Hepatocyte (in vitro differentiated cells): ENCODE measurements at regions not wholly inside any gene's neighbourhood (a gene's known extent, or its start where the extent isn't known, plus 50 kb on each side); places are given as distances from the start of the nearest gene placed in this dataset.

Experiments used
- DNase-seq: peaks from one replicate; pipeline ENCODE4 v3.0.0-alpha.2; 2016; ENCODE audit warnings: low spot score
- H2AFZ ChIP-seq: fragments of 200-600 bp; sonication (generic); 2 replicates; pipeline ENCODE4 v1.6.0; 2016; ENCODE audit warnings: antibody characterized with exemption, mild to moderate bottlenecking
- H3K27ac ChIP-seq: fragments of 200-600 bp; sonication (generic); 2 replicates; pipeline ENCODE4 v1.5.1; 2016; ENCODE audit warnings: mild to moderate bottlenecking
- H3K27me3 ChIP-seq: fragments of 200-600 bp; sonication (generic); 2 replicates; pipeline ENCODE4 v1.6.1; 2016
- H3K36me3 ChIP-seq: fragments of 200-600 bp; sonication (generic); replicated peaks from 2 replicates; pipeline ENCODE4 v1.5.1; 2016; ENCODE audit warnings: low read depth; ENCODE audit not compliant: insufficient read depth
- H3K4me1 ChIP-seq: fragments of 200-600 bp; sonication (generic); 2 replicates; pipeline ENCODE4 v1.5.1; 2016; ENCODE audit warnings: mild to moderate bottlenecking, moderate library complexity; ENCODE audit not compliant: insufficient read depth
- H3K4me2 ChIP-seq: fragments of 200-600 bp; sonication (generic); 2 replicates; pipeline ENCODE4 v1.6.0; 2016
- H3K4me3 ChIP-seq: fragments of 200-600 bp; sonication (generic); 2 replicates; pipeline ENCODE4 v1.5.1; 2016; ENCODE audit warnings: mild to moderate bottlenecking
- H3K79me2 ChIP-seq: fragments of 200-600 bp; sonication (generic); 2 replicates; pipeline ENCODE4 v1.6.0; 2017; ENCODE audit warnings: mild to moderate bottlenecking
- H3K9me2 ChIP-seq: fragments of 200-600 bp; sonication (generic); replicated peaks from 2 replicates; pipeline ENCODE4 v1.6.0; 2017; ENCODE audit warnings: mild to moderate bottlenecking; ENCODE audit not compliant: insufficient read depth
- H3K9me3 ChIP-seq: fragments of 200-600 bp; sonication (generic); 2 replicates; pipeline ENCODE4 v1.5.1; 2016; ENCODE audit warnings: low read depth, mild to moderate bottlenecking
- H4K20me1 ChIP-seq: fragments of 200-600 bp; sonication (generic); 2 replicates; pipeline ENCODE4 v1.6.0; 2016; ENCODE audit warnings: mild to moderate bottlenecking; ENCODE audit not compliant: insufficient read depth, poor library complexity, severe bottlenecking
- EZH2 ChIP-seq: fragments of 200-600 bp; sonication (generic); IDR thresholded peaks from 2 replicates; pipeline ENCODE4 v1.6.1; 2016; ENCODE audit warnings: antibody characterized with exemption, mild to moderate bottlenecking, borderline replicate concordance
- EZH2phosphoT487 ChIP-seq: fragments of 200-600 bp; sonication (generic); IDR thresholded peaks from one replicate; pipeline ENCODE4 v1.6.1; 2018; ENCODE audit warnings: antibody characterized with exemption, mild to moderate bottlenecking, low read depth, moderate library complexity; ENCODE audit not compliant: unreplicated experiment, severe bottlenecking
- WGBS: methylation state at CpG from one replicate; pipeline ENCODE4 v1.1.6; 2016; ENCODE audit warnings: low lambda C conversion rate; ENCODE audit errors: missing lambda C conversion rate; 5-methylcytosine and 5-hydroxymethylcytosine counted together
- TF ChIP-seq, protein P1 (sequence below): fragments of 200-600 bp; sonication (generic); IDR thresholded peaks from 2 replicates; pipeline ENCODE4 v1.5.1; 2016; ENCODE audit warnings: antibody characterized with exemption, mild to moderate bottlenecking; ENCODE audit not compliant: poor library complexity

- H2AFZ ChIP-seq, result no peak overlapping the region
- TF ChIP-seq, protein P1, sequence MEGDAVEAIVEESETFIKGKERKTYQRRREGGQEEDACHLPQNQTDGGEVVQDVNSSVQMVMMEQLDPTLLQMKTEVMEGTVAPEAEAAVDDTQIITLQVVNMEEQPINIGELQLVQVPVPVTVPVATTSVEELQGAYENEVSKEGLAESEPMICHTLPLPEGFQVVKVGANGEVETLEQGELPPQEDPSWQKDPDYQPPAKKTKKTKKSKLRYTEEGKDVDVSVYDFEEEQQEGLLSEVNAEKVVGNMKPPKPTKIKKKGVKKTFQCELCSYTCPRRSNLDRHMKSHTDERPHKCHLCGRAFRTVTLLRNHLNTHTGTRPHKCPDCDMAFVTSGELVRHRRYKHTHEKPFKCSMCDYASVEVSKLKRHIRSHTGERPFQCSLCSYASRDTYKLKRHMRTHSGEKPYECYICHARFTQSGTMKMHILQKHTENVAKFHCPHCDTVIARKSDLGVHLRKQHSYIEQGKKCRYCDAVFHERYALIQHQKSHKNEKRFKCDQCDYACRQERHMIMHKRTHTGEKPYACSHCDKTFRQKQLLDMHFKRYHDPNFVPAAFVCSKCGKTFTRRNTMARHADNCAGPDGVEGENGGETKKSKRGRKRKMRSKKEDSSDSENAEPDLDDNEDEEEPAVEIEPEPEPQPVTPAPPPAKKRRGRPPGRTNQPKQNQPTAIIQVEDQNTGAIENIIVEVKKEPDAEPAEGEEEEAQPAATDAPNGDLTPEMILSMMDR, result no peak
- TF ChIP-seq EZH2, result no peak
- no peak for TF ChIP-seq EZH2phosphoT487
- 38% methylated on average over 2 of the region's 2 CpGs for WGBS
- peaks cover 13% of the 10 kb centered on the region for H3K27me3 ChIP-seq
- no peaks in the 10 kb centered on the region for H3K9me3 ChIP-seq
- H3K4me1 ChIP-seq, result no peaks in the 10 kb centered on the region
- no peaks in the 10 kb centered on the region for H4K20me1 ChIP-seq
- DNase-seq, result no peak
- no peak overlapping the region for H3K4me3 ChIP-seq
- H3K9me2 ChIP-seq, result no peaks in the 10 kb centered on the region
- no peaks in the 10 kb centered on the region for H3K79me2 ChIP-seq
- H3K36me3 ChIP-seq, result no peaks in the 10 kb centered on the region
- no peak overlapping the region for H3K27ac ChIP-seq
- H3K4me2 ChIP-seq, result no peak overlapping the region
These were observed 1647.4 kb upstream of the C9orf72 start for GRCh38 chr9:29220596-29221251.

GRCh38 chr9:29228558-29228957 is 1655.3 kb upstream of the C9orf72 start:
- no peak for TF ChIP-seq EZH2
- Histone ChIP-seq H3K9me3 (no peaks in the 10 kb centered on the region), H3K4me1 (no peaks in the 10 kb centered on the region), H3K4me2 (no peak overlapping the region), H3K27me3 (no peaks in the 10 kb centered on the region), H4K20me1 (no peaks in the 10 kb centered on the region), H3K36me3 (no peaks in the 10 kb centered on the region), H3K27ac (no peak overlapping the region), H3K79me2 (no peaks in the 10 kb centered on the region), H3K4me3 (no peak overlapping the region), H2AFZ (no peak overlapping the region), H3K9me2 (no peaks in the 10 kb centered on the region)
- 93% methylated on average over 2 of the region's 2 CpGs for WGBS
- no peak for DNase-seq

GRCh38 chr9:29230931-29231330 is 1657.7 kb upstream of the C9orf72 start:
- TF ChIP-seq EZH2phosphoT487 (no peak), EZH2 (no peak)
- TF ChIP-seq, protein P1, result no peak
- H3K4me3 ChIP-seq, result no peak overlapping the region
- no peaks in the 10 kb centered on the region for H3K36me3 ChIP-seq
- H3K4me1 ChIP-seq, result no peaks in the 10 kb centered on the region
- no peaks in the 10 kb centered on the region for H3K9me2 ChIP-seq
- H4K20me1 ChIP-seq, result no peaks in the 10 kb centered on the region
- 65% methylated on average over 2 of the region's 2 CpGs for WGBS
- no peak overlapping the region for H2AFZ ChIP-seq
- DNase-seq, result no peak
- no peak overlapping the region for H3K27ac ChIP-seq
- H3K27me3 ChIP-seq, result no peaks in the 10 kb centered on the region
- no peak overlapping the region for H3K4me2 ChIP-seq
- no peaks in the 10 kb centered on the region for H3K9me3 ChIP-seq
- no peaks in the 10 kb centered on the region for H3K79me2 ChIP-seq

DNA sequence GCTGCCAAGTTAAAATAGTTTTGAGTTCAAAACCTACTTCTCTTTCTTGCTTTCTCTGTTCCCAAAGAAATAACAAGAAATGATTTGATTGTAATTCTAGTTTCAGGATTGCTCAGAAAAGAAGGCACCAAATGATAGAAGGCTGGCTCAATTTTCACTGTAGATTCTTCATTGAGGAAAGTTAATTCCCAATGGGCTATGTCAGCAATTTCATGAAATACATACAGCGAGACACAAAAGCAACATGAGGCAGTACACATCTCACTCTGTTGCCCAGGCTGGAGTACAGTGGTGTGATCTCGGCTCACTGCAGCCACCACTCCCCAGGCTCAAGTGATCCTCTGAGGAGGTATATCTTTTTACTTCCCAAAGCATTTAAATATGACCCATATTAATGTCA is 1659.9 kb upstream of the C9orf72 start:
- H4K20me1 ChIP-seq, result no peaks in the 10 kb centered on the region
- H3K4me2 ChIP-seq, result no peak overlapping the region
- TF ChIP-seq EZH2 (no peak), EZH2phosphoT487 (no peak)
- TF ChIP-seq, protein P1, result no peak
- no peaks in the 10 kb centered on the region for H3K9me3 ChIP-seq
- no peak overlapping the region for H2AFZ ChIP-seq
- H3K36me3 ChIP-seq, result no peaks in the 10 kb centered on the region
- H3K4me3 ChIP-seq, result no peak overlapping the region
- H3K27ac ChIP-seq, result no peak overlapping the region
- WGBS, result 91% methylated on average over 2 of the region's 2 CpGs
- no peaks in the 10 kb centered on the region for H3K27me3 ChIP-seq
- no peaks in the 10 kb centered on the region for H3K4me1 ChIP-seq
- H3K9me2 ChIP-seq, result no peaks in the 10 kb centered on the region
- DNase-seq, result no peak
- no peaks in the 10 kb centered on the region for H3K79me2 ChIP-seq
